HG02610 (cell line): ENCODE measurements at regions not wholly inside any gene's neighbourhood (a gene's known extent, or its start where the extent isn't known, plus 50 kb on each side); places are given as distances from the start of the nearest gene placed in this dataset.

Experiments used
- ATAC-seq: cut with Tn5 transposase; IDR thresholded peaks from one replicate; pipeline ENCODE4 v1.9.1; 2021; ENCODE audit warnings: mild to moderate bottlenecking, moderate library complexity; ENCODE audit not compliant: unreplicated experiment

GRCh38 chr3:71893702-71894479, 108.9 kb upstream of the PROK2 start:
- no peak for ATAC-seq

GRCh38 chr3:71893122-71893521, 108.2 kb upstream of the PROK2 start:
- ATAC-seq = no peak

DNA sequence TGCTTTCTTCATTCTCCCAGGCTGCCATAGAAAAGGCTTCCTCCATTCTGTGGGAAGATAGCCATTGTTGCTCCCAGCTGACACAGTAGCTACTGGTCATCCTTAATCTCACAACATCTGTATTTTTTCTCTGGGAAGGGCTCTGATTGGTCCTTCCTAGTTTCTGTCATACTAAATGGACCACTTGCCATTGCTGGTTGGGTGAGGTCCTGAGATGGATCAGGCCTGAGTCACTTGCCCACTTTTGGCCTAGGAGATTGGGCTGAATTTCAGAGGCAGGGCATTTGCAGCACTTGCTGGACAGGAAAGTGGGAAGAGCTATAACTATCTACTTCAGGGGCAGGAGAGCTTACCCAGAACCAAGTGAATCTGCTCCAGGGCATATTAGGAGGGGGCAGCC, 106.5 kb upstream of the PROK2 start:
- ATAC-seq = no peak

- ATAC-seq = no peak
These were observed 105.5 kb upstream of the PROK2 start for GRCh38 chr3:71890356-71890931.

DNA sequence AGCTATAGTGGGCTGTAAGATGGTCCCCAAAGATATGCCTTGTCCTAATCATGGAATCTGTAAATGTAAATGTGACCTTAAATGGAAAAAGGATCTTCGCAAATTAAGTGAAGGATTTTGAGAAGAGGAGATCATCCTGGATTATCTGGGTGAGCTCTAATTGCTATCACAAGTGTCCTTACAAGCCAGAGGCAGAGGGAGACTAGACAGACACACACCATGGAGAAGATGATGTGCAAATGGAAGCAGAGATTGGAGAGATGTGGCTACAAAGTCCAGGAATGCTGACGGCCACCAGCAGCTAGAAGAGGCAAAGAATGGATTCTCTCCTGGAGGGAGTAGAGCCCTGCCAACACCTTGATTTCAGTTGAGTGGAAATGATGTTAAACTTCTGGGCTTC, 102.3 kb upstream of the PROK2 start:
- ATAC-seq = no peak

DNA sequence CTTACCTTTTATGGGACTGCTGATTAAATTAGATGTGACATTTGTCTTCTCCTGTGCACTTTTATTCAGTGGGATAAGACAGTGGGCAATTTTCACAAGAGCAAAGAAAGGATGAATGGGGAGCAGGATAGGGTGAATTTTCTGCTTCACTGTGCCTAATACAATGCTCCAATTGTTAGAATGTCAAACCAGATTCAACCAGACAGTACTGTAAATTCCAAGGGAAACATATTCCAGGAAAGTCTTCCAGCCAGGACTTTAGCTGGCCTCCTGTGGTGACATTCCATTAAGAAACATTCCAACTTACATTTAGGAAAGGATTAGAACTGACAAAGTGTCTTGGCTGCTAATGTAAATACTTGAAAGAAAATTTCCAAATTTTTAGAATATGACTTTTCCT, 100.1 kb upstream of the PROK2 start:
- no peak for ATAC-seq

DNA sequence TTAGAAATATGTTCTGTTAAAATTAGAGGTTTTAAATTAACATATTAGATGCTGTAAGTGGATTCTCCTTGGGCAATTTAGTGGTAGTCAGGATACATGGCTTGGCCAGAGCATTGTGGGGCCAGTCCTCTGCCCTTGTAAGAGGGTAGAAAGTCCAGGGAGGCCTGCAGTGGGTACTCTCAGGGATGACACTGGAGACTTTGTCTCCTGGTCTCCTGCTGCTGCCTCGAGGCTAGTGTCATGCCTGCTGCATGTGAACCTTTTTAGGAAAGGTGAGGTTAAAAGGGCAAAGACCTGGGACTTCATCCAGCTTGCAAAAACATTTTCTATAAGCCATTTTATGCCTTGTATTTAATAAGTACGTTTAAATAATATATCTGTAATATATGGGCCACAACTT, 96.8 kb upstream of the PROK2 start:
- no peak for ATAC-seq

GRCh38 chr3:71881041-71881440, 96.1 kb upstream of the PROK2 start:
- ATAC-seq = no peak

- ATAC-seq = no peak
These were observed 94.1 kb upstream of the PROK2 start for GRCh38 chr3:71879089-71879488.

DNA sequence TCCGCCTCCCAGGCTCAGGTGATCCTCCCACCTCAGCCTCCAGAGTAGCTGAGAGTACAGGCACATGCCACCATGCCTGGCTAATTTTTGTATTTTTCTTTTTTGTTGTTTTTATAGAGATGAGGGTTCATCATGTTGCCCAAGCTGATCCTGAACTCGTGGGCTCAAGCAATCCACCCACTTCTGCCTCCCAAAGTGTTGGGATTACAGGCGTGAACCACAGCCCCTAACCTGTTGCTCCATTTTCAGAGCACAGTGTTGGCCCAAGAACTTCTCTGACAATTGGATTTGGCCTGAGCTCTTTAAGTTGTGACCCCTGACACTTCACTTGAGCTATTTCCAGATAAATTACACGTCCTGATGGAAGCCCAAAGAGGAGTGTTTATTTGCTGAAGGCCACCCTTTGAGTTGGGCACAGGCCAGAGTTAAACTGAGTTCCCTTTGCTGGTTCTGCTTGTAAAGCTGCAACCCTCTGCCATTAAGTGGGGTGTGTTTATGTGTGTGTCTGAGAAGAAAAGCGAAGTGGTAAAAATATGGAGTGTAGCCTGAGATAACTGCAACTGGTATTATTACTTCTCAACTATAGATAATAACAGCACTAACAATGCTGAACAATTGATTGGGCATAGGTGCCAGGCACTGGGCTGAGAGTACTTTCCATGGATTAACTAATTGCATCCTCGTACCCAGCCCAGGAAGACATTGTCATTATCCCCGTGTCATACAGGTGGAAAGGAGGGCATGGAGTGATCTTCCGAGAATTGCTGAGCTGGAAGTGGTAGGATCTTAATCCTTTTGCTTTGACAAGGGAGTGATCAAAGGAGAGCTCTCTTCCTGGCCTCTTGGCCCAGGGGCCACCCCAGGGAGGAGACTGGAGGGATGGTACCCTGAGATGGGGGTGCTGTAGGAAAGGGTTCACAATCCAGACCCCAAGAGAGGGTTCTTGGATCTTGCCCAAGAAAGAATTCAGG, 91.5 kb upstream of the PROK2 start:
- ATAC-seq = no peak

DNA sequence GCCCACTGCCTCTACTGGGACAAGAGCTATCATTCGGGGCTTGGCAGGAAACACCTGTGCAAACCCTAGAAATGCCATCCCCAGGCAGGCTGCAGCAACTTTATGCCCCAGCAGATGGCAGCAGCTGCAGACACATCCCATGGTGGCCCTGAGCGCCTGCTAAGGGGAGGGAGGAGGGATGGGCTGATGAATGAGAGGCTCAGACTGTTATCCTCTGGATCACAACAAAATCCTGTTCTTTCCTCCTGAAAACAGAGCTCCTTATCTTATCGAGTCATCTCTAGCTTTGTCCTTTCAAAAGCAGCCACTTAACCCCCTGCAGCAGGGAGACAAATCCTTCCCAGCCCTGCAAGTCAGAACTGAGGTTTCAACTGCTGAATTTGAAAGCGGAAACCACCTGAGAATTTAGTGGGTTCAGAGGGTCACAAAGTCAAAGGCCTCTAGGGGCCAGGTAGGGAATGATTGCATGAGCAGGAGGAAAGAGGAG, 90.6 kb upstream of the PROK2 start:
- ATAC-seq = peak; percentile 87

- no peak for ATAC-seq
These were observed 89.7 kb upstream of the PROK2 start for GRCh38 chr3:71874618-71875017.

DNA sequence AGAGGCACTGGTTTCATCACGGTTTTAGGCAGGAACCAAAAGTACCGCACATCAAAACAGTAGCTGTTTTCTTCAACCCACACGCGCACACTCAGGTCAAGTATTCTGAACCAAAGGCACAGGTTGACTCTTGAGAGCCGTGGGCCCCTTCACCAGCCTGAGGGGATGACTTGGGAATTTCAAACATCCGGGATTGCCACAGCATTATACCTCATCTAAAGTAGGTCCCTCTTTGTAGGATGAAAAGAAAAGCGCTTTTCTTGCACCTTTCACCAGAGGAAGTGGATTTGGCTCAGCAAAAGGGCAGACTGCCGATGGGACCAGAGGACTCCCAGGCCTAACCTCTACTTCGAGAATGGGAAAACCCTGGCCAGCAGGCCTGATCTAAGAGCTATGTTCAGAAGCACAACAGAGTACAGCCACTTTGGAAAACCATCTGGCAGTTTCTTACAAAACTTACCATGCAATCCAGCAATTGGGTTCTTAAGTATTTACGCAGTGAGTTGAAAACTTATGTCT, 88.2 kb upstream of the PROK2 start:
- ATAC-seq = no peak

- ATAC-seq = no peak
These were observed 87.3 kb upstream of the PROK2 start for GRCh38 chr3:71872256-71872655.

DNA sequence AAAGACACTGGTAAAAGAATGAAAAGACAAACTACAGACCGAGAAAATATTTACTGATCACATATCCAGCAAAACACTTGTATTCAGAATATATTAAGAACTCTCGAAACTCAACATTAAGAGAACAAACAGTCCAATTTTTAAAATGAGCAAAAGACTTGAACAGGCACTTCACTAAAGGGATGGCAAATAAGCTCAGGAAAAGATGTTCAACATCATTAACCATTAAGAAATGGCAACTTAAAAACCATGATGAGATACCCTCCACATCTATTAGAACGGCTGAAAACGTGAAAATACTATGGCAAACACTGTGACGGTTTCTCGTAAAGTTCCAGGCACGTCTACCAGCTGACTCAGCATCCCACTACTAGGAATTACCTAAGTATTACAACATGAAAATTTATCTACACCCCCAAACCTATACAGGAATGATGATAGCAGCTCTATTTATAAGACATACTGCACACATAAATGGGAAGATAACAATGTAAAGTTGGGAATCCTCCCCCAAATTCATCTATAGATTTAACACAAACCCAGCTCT, 86.1 kb upstream of the PROK2 start:
- ATAC-seq = no peak

DNA sequence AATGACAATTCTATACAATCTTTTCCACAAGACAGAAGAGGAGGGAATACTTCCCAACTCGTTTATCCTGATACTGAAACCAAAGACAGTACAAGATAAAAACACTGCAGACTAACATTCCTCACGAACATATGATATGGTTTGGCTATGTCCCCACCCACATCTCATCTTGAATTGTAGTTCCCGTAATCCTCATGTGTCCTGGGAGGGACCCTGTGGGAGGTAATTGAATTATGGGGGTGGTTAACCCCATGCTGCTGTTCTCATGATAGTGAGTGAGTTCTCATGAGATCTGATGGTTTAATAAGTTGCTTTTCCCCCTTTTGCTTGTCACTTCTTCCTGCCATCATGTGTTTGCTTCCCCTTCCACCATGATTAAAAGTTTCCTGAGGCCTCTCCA, 83.9 kb upstream of the PROK2 start:
- no peak for ATAC-seq

- no peak for ATAC-seq
These were observed 80.8 kb upstream of the PROK2 start for GRCh38 chr3:71865727-71866126.

- ATAC-seq = no peak
These were observed 78.7 kb upstream of the PROK2 start for GRCh38 chr3:71863563-71864190.

DNA sequence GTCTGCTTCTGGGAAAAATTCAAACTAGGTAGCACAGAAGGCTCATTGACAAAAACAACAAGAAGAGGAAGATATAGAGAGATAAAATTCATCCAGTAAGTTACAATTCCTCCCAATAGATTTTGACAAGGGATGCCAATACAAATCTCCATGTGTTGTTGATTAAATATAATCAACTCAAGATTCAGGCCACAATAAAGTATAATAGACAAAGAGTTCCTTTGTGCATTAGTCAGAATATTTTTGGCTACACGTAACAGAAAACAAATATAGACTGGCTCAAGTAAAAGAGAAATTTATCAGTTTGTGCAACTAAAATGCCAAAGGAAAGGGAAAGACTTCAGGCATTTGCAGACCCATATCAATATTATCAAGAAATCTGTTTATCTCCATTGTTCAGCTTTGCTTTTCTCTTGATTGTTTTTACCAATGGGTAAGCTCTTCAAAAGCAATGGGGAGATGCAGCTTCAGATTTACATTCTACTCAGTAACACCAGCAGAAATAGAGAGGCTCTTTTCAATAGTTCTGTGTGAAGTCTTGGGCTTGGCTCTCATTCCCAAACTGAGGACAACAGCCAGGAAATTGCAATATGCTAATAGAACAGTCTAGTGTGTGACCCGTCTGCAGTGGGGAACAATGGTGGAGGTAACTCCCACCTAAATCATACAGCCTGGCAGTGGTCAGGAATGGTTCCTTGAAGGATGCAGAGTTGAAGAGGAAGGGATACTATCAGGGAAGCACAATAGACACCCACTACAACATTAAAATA, 77.6 kb upstream of the PROK2 start:
- ATAC-seq = no peak

DNA sequence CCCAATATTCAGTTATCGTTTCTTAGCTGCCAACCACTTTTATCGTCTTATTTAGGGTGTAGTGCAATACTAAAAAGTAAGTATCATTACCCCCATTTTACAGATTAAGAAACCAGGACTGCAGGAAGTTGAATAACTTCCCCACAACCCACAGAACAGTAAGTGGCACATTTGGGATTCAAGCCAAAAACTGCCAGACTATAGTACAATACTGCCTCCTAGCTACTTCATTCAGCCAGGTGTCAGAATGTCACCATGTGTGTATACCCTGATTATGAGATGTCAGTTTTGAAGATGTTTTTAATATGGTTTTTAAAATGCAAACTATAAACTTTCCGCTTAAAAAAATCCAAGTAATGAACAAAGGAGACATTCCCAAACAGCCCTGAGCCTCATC, 74.2 kb upstream of the PROK2 start:
- ATAC-seq = no peak
